ENCODE measurements at regions not wholly inside any gene's neighbourhood (a gene's known extent, or its start where the extent isn't known, plus 50 kb on each side); places are given as distances from the start of the nearest gene placed in this dataset.
"Not testable (repeated sequence)": the region's sequence is repeated elsewhere in the genome, so short reads cannot be mapped to it uniquely, and the experiment has no call there.

DNA sequence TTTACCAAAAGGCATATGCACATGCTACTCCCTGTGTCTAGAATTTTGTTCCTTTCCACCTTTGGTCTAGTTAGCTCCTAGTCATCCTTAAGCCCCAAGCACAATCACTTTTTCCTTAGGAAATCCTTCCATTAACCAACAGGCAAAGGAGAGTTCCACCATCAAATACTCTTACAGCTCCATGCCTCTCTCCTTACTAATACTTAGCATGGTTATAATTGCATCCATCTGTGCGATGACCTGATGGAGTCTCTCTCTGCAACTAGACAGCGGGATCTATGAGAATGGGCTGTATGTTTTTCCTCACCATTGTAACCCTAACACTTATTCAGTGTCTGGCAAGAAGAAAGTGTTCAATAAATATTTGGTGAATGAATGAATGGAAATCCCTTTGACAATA lies 69.3 kb upstream of the SMAD3 start:
- DNase-seq, result no peak
- no peak for TF ChIP-seq POLR2AphosphoS5 (IDR thresholded peaks at IDR 0.05)
- TF ChIP-seq POLR2A (IDR thresholded peaks at IDR 0.05), result no peak
- TF ChIP-seq, protein P1, sequence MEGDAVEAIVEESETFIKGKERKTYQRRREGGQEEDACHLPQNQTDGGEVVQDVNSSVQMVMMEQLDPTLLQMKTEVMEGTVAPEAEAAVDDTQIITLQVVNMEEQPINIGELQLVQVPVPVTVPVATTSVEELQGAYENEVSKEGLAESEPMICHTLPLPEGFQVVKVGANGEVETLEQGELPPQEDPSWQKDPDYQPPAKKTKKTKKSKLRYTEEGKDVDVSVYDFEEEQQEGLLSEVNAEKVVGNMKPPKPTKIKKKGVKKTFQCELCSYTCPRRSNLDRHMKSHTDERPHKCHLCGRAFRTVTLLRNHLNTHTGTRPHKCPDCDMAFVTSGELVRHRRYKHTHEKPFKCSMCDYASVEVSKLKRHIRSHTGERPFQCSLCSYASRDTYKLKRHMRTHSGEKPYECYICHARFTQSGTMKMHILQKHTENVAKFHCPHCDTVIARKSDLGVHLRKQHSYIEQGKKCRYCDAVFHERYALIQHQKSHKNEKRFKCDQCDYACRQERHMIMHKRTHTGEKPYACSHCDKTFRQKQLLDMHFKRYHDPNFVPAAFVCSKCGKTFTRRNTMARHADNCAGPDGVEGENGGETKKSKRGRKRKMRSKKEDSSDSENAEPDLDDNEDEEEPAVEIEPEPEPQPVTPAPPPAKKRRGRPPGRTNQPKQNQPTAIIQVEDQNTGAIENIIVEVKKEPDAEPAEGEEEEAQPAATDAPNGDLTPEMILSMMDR (IDR thresholded peaks at IDR 0.05 in 8 of 11, conservative IDR thresholded peaks at IDR 0.05 in 3 of 11), result no peak
- Histone ChIP-seq H3K36me3 (no peaks in the 10 kb centered on the region), H3K27me3 (replicated peaks in 1 of 7) (no peaks in the 10 kb centered on the region), H3K9me3 (peaks cover 0 to 12% (median 0%) of the 10 kb centered on the region in 8 donors), H3K27ac (no peak overlapping the region), H3K4me1 (no peaks in the 10 kb centered on the region), H3K4me3 (no peak overlapping the region)
- 91 to 100% (median 98%) methylated on average over 2 of the region's 2 CpGs for WGBS, 5 donors
- intact Hi-C loops (cut with DNase I; ENCODE audit: low total_unique reads), result no loop called here

DNA sequence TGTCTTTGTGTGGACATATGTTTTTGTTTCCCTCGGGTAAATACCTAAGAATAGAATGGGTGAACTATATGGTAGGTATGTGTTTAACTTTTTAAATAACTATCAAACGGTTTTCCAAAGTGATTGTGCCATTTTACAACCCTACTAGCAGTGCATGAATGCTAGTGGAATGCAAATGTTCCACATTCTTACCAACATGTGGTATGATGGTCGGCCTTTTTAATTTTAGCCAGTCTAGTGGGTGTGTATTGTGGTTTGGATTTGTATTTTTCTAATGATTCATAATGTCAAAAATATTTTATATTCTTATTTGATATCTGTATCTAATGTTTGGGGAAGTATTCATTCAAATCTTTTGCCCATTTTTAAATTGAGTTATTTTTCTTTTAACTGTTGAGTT lies 68.2 kb upstream of the SMAD3 start:
- Histone ChIP-seq H3K27me3 (replicated peaks in 1 of 7) (no peaks in the 10 kb centered on the region), H3K9me3 (peaks cover 0 to 12% (median 0%) of the 10 kb centered on the region in 8 donors), H3K4me1 (no peaks in the 10 kb centered on the region), H3K27ac (no peak overlapping the region), H3K4me3 (no peak overlapping the region), H3K36me3 (no peaks in the 10 kb centered on the region)
- no peak for DNase-seq
- whole genome bisulfite sequencing, 5 donors, result 71 to 84% (median 77%) methylated on average over 3 of the region's 3 CpGs
- TF ChIP-seq, protein P1 (IDR thresholded peaks at IDR 0.05 in 8 of 11, conservative IDR thresholded peaks at IDR 0.05 in 3 of 11), result no peak
- no peak for TF ChIP-seq POLR2A (IDR thresholded peaks at IDR 0.05)
- no peak for TF ChIP-seq POLR2AphosphoS5 (IDR thresholded peaks at IDR 0.05)
- intact Hi-C loops (cut with DNase I; ENCODE audit: low total_unique reads), result no loop called here

DNA sequence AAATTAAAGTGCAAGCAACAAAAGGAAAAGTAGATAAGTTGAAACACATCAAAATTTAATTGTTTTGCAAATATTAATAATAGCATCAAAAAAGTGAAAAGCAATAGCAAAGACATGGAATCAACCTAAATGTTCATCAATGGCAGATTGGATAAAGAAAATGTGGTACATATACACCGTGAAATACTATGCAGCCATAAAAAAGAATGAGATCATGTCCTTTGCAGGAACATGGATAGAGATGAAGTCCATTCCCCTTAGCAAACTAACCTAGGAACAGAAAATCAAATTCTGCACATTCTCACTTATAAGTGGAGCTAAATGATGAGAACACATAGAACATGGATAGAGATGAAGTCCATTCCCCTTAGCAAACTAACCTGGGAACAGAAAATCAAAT lies 67.2 kb upstream of the SMAD3 start:
- 94 to 100% (median 97%) methylated on average over 1 of the region's 1 CpG for WGBS, 5 donors
- DNase-seq; intact Hi-C loops (cut with DNase I; ENCODE audit: low total_unique reads); H3K36me3 ChIP-seq; H3K27ac ChIP-seq; H3K4me3 ChIP-seq; H3K4me1 ChIP-seq; H3K27me3 ChIP-seq (replicated peaks in 1 of 7): not testable (repeated sequence)
- H3K9me3 ChIP-seq, result peaks cover 0 to 12% (median 0%) of the 10 kb centered on the region in 8 donors

DNA sequence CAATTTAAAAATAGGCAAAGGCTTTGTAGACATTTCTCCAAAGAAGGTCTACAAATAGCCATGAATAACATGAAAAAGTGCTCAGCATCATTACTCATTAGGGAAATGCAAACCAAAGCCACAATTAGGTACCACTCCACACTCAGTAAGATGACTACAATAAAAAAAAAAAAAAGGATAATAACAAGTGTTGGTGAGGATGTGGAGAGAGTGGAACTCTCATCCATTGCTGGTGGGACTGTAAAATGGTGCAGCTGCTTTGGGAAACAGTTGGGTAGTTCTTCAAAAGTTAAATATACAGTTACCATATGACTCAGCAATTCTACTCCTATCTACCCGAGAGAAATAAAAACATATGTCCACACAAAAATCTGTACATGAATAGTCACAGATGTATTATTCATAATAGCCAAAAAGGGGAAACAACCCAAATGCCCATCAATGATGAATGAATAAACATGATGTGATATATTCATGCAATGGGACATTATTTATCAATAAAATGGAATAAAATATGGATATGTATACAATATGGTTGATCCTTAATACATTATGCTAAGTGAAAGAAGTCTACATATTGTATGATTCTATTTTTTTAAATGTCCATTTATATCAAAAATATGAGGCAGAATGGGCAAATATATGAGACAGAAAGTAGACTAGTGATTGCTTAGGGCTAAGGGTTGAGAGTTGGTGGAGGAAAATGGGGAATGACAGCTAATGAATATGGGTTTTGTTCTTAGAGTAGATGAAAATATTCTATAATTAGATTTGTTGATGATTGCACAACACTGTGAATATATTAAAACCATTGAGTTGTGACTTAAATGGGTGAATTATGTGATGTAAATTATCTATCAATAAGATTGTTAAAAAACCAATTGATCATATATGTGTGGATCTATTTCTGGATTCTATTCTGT lies 66.1 kb upstream of the SMAD3 start:
- no peak overlapping the region for H3K27ac ChIP-seq
- DNase-seq, result no peak
- H3K36me3 ChIP-seq, result no peaks in the 10 kb centered on the region
- H3K9me3 ChIP-seq, result peaks cover 0 to 12% (median 0%) of the 10 kb centered on the region in 8 donors
- H3K4me1 ChIP-seq, result peaks cover 0 to 5% (median under 1%) of the 10 kb centered on the region in 6 donors
- intact Hi-C loops (cut with DNase I; ENCODE audit: low total_unique reads), result no loop called here
- TF ChIP-seq, protein P1 (IDR thresholded peaks at IDR 0.05 in 8 of 11, conservative IDR thresholded peaks at IDR 0.05 in 3 of 11), result no peak
- TF ChIP-seq POLR2A (IDR thresholded peaks at IDR 0.05) (no peak), POLR2AphosphoS5 (IDR thresholded peaks at IDR 0.05) (no peak)
- 48 to 67% (median 54%) methylated on average over 1 of the region's 1 CpG for WGBS, 5 donors
- no peaks in the 10 kb centered on the region for H3K27me3 ChIP-seq (replicated peaks in 1 of 7)
- no peak overlapping the region for H3K4me3 ChIP-seq

Data from spleen (tissue), 11 donors.